ENCODE measurements at regions not wholly inside any gene's neighbourhood (a gene's known extent, or its start where the extent isn't known, plus 50 kb on each side); places are given as distances from the start of the nearest gene placed in this dataset.

DNA sequence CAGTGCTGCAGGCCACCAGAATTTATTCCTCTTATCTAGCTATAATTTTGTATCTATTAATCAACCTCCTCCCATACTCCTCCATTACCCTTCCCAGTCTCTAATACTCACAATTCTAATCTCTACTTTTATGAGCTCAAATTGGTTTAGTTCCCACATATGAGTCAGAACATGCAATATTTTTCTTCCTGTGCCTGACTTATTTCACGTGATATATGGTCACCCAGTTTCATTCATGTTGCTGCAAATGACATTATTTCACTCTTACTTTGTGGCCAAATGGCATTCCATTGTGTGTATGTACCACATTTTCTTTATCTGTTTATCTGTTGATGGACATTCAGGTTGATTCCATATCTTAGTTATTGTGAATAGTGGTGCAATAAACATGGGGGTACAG is 483.5 kb downstream of the ACTRT1 start:
- TF ChIP-seq POLR2AphosphoS5 (IDR thresholded peaks at IDR 0.05) (no peak), POLR2A (IDR thresholded peaks at IDR 0.05) (no peak)
